Lower lobe of right lung (tissue), 2 donors: ENCODE measurements at regions not wholly inside any gene's neighbourhood (a gene's known extent, or its start where the extent isn't known, plus 50 kb on each side); places are given as distances from the start of the nearest gene placed in this dataset.

Experiments used
- ATAC-seq, 2 donors: fragments of 200-7000 bp; cut with Tn5 transposase; one replicate each; pipeline ENCODE4 v1.9.1; 2020 to 2022; ENCODE audit warnings: mild to moderate bottlenecking in 2 of 2, moderate library complexity in 2 of 2
- DNase-seq: peaks from one replicate; pipeline ENCODE4 v3.0.0-alpha.2; 2020
- H3K27ac ChIP-seq: fragments of 200-600 bp; one replicate; pipeline ENCODE4 v1.8.0; 2022
- H3K27me3 ChIP-seq: fragments of 200-600 bp; one replicate; pipeline ENCODE4 v1.8.0; 2022; ENCODE audit warnings: low read depth
- H3K36me3 ChIP-seq: fragments of 200-600 bp; one replicate; pipeline ENCODE4 v1.8.0; 2022; ENCODE audit warnings: mild to moderate bottlenecking
- H3K4me1 ChIP-seq: fragments of 200-600 bp; one replicate; pipeline ENCODE4 v1.8.0; 2022
- H3K4me3 ChIP-seq: fragments of 200-600 bp; one replicate; pipeline ENCODE4 v1.8.0; 2022; ENCODE audit warnings: mild to moderate bottlenecking
- H3K9me3 ChIP-seq: fragments of 200-600 bp; one replicate; pipeline ENCODE4 v1.8.0; 2022
- CTCF ChIP-seq: fragments of 200-600 bp; IDR thresholded peaks from one replicate; pipeline ENCODE4 v1.8.0; 2022; ENCODE audit warnings: antibody characterized with exemption, mild to moderate bottlenecking
- intact Hi-C: fragments of 100-400 bp; cut with DNase I; formaldehyde crosslinking; loops from one replicate; pipeline ENCODE4 v1.11.0; 2022
- donor health status: DM: no; HTN: yes; CAD: no; lungs with severe emphysema.

- no peak for ATAC-seq
- no peaks in the 10 kb centered on the region for H3K27me3 ChIP-seq
- intact Hi-C loops: no loop called here
- no peak overlapping the region for H3K4me3 ChIP-seq
- no peaks in the 10 kb centered on the region for H3K36me3 ChIP-seq
- H3K4me1 ChIP-seq: no peaks in the 10 kb centered on the region
- H3K9me3 ChIP-seq: no peaks in the 10 kb centered on the region
- DNase-seq: no peak
- TF ChIP-seq CTCF: no peak
- H3K27ac ChIP-seq: no peak overlapping the region
Measured at GRCh38 chr7:131148258-131148657, 179.4 kb upstream of the MKLN1 start.

- no peak for TF ChIP-seq CTCF
- Histone ChIP-seq H3K9me3 (no peaks in the 10 kb centered on the region), H3K27ac (no peak overlapping the region), H3K4me3 (no peak overlapping the region), H3K4me1 (no peaks in the 10 kb centered on the region), H3K27me3 (no peaks in the 10 kb centered on the region), H3K36me3 (no peaks in the 10 kb centered on the region)
- no peak for ATAC-seq
- intact Hi-C loops: no loop called here
- DNase-seq: no peak
Measured at GRCh38 chr7:131148708-131149428, 178.8 kb upstream of the MKLN1 start.

- intact Hi-C loops: no loop called here
- ATAC-seq (no peak), DNase-seq (no peak)
- no peaks in the 10 kb centered on the region for H3K4me1 ChIP-seq
- no peaks in the 10 kb centered on the region for H3K36me3 ChIP-seq
- TF ChIP-seq CTCF: no peak
- no peaks in the 10 kb centered on the region for H3K9me3 ChIP-seq
- H3K27me3 ChIP-seq: no peaks in the 10 kb centered on the region
- H3K4me3 ChIP-seq: no peak overlapping the region
- H3K27ac ChIP-seq: no peak overlapping the region
Measured at GRCh38 chr7:131149429-131149773, 178.3 kb upstream of the MKLN1 start.

- H3K27ac ChIP-seq: no peak overlapping the region
- no peak for ATAC-seq
- intact Hi-C loops: no loop called here
- H3K27me3 ChIP-seq: no peaks in the 10 kb centered on the region
- no peaks in the 10 kb centered on the region for H3K9me3 ChIP-seq
- no peaks in the 10 kb centered on the region for H3K36me3 ChIP-seq
- no peaks in the 10 kb centered on the region for H3K4me1 ChIP-seq
- DNase-seq: no peak
- no peak overlapping the region for H3K4me3 ChIP-seq
- no peak for TF ChIP-seq CTCF
Measured at GRCh38 chr7:131149840-131150239, 177.8 kb upstream of the MKLN1 start.

- intact Hi-C loops: no loop called here
- TF ChIP-seq CTCF: no peak
- ATAC-seq (no peak), DNase-seq (no peak)
- no peak overlapping the region for H3K4me3 ChIP-seq
- H3K36me3 ChIP-seq: no peaks in the 10 kb centered on the region
- no peaks in the 10 kb centered on the region for H3K4me1 ChIP-seq
- no peak overlapping the region for H3K27ac ChIP-seq
- H3K9me3 ChIP-seq: no peaks in the 10 kb centered on the region
- no peaks in the 10 kb centered on the region for H3K27me3 ChIP-seq
Measured at GRCh38 chr7:131151034-131151433, 176.6 kb upstream of the MKLN1 start.
